ENCODE measurements at regions not wholly inside any gene's neighbourhood (a gene's known extent, or its start where the extent isn't known, plus 50 kb on each side); places are given as distances from the start of the nearest gene placed in this dataset.

DNA sequence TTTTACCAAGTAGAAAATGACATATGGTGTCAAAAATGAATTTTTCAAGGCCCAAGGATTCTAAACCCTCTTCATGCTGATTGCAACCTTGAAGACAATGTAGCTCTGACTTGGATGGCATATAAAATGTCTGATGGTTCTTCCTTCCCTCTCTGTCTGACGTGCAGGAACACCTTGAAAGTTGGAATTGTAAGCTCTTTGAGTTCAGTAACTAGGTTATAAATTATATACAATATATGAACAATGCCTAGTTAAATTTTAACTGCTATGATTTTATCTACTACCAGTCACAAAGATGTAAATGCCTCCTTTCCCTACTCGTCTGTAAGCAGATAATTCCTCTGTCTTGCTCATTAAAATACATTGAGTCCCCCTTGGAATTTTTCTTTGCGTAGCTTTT, 89.5 kb upstream of the TMEM17 start:
- DNase-seq: no peak

DNA sequence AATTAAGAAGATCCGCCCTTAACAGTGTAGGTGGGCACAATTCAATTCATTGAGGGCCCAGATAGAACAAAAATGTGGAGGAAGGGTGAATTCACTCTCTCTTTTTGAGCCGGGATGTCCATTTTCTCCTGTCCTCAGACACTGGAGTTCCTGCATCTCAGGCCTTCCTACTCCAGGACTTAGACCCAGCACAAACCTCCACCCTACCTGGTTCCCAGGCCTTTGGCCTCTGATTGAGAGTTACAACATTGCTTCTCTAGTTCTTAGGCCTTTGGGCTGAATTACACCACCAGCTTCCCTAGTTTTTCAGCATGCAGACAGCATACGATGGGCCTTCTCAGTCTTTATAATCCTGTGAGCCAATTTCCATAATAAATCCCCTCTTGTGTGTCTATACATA, 87.8 kb upstream of the TMEM17 start:
- no peak for DNase-seq

DNA sequence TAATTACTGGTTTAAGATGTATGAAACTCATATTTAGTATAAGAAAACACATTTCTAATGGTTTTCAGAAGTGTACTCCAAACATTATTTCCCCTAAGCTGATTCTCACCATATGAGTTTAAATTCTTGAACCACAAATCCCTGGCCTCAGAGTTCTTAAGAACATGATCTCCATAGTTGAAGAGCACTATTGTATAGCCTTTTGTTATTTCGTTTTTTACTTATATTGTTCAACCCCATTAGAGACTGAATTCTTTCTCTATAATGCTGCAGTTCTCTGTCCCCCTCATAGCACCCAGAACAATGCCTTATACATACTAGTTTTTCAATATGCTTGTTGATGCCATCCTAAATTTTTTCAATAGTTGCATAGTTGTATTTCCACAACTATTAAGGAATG, 85.5 kb upstream of the TMEM17 start:
- no peak for DNase-seq

DNA sequence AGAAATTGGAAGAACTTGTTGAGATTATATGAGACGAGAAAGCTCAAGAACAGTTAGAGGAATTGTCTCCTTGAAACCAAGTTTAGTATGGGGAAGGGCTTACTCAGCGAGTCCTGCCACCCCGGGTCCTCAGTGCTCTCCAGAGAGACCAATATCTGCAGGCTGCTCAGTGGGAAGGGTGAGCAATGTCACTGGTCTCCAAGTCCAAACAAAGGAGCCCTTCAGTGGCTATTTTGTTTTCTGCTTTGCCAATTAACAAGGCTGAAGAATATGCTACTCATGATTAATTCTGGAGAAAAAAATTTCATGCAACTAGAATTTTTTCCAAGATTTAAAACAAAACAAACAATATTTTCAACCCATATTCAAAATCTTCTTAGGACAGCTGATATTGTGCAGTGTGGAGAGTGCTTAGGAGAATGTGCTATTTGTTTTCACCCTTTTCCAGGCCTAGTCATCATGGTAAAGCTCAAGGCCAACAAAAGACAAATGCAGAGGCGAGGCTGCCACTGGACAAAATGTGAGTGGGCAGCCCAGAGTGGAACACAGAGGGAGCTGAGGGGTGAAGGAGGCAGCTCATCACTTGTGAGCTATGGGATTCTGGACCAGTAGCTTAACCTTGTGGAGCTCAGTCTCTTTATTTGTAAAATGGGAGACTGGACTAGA, 83.8 kb upstream of the TMEM17 start:
- no peak for DNase-seq

DNA sequence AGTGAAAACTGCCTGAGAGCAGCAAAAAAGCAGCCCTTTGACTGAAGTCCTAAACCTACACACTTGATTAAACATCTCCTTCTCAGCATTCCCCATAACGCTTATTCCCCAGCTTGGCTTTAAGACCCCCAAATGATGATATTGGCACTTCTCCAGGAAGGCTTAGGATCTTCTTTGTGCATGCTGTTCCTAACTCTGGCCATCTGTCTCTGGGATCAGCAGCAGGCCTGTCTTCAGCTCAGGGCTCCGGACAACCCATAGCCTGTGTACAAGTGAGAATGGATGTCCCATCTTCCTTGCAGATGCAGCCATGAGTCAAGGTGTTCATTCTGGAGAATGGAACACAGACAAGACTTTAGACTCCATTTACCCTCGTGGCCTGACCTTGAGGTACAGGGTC, 81.6 kb upstream of the TMEM17 start:
- DNase-seq: no peak

DNA sequence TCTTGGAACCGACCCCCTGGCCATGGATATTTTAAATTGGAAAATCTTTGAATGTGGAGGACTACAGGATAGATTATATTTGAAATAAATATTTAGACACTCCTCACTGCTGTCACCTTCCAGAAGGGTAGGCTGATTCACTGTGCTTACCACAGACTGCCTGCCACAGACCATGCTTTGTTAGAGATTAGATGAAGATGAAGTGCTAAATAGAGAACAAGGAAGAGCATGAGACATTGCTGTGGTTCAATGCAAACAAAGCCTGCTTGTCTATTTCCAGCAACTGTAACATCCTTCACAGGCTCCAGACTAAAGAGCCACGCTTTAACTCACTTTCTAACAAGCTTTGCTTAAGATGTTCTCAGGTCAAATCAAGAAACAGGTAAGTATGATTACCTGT, 81.0 kb upstream of the TMEM17 start:
- DNase-seq: no peak

DNA sequence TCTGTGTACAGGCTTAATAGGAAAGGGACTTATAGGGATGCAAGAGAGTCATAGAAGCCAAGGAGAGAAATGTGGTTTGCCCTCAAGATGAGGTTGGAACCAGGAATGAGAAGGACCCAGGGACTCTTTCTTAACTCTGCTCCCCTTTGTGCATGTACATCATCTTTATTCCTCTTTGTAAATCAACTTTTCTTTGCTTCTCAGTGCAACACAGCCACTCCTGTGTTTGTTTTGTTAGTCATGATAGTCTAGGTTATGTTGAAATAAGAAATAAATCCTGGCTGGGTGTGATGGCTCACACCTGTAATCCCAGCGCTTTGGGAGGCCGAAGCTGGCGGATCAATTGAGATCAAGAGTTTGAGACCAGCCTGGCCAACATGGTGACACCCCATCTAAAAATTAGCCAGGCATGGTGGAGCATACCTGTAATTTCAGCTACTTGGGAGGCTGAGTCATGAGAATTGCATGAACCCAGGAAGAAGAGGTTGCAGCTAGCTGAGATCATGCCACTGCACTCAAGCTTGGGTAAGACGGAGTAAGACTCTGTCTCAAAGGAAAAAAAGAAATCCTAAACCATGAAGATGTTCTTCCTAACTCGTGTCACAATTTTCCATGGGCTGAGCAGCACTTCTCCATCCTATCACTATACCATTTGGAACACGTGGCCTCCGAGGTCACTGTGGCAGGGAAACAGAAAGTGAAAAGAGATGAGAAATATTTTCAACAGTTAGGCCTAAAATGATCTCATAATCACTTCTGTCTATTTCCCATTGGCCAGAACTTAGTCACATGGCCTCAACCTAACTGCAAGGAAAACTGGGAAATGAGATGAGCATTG, 73.0 kb upstream of the TMEM17 start:
- DNase-seq: peak in 1 of 2 experiments; percentile 45

DNA sequence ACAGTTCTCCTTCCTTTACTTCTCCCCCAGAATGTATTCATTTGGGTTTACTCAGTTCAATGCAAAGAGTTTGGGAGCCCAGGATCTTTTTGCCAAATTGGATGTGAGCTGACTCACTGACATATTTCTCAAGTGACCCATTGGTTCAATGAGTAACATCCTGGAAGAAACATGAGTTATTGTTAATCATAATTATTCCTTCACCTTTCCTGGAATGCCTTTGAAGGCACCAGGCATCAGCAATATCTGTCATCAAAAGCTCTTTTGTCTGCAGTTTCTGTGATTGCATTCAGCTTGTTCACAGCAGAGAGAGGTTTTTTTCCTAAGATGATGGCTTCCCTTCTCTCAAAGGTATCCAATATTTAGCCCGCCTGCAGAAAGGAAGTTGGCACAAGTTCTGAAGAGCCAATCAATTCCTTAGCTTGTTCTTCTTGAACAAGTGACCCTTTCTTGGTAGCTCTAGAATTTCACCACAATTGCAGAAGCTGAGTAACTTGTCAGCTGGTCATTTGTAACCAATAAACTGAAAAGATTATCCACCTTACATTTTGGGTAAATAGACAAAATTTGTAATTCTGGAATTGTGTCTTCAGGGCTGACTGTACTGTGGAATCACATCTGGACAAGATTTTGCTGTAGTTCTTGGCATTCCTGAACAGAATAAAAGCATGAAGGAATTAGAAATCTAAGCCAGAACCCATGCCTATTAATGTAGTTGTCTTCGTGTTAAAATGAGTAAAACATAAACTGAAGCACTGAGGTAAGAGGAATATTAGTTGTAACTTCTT, 72.2 kb upstream of the TMEM17 start:
- peak; percentile 80 to 94 for DNase-seq

DNA sequence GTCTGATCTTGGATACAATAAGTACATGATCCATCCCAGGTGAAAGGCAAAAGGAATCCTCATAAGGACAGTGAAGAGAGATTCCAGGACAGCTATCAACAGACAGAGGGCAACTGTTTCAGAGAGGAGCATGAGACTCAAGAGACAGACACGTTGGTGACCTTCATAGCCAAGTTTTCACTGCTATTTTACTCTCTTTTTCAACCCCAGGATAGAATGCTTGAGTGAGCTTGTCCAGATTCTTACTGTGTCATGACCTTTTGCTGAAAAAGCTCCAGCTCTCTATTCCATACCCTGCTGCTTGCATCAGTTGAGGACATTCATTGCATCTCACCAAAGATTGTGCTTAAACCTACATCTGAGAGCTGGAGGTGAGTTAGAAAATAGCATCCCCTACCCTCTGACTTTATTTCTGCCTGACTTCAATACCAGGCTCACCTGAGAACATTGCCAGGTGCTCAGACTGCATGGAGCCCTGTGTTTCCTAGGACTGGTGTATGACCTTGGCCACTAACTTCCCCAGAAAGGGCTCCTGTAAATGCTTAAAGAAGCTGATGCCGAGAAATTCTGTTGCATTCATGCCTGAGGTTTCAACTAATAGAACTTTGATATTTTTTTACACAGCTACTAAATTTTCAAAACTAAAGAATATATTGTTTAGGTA, 70.4 kb upstream of the TMEM17 start:
- DNase-seq: no peak

DNA sequence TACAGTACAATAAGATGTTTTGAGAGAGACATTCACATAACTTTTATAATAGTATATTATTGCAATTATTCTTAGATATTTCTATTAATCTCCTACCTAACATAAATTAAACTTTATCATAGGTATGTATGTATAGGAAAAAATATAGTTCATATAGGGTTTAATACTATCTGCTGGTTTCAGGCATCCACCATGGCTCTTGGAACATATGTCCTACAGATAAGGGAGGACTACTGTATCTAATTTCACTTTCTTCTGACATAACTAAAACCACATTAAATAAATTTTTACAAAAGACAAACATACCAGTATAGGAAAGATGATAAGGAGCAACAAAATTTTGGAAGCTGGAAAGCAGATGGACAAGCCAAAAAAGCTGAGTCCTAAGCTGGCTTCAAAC, 67.9 kb upstream of the TMEM17 start:
- DNase-seq: no peak

DNA sequence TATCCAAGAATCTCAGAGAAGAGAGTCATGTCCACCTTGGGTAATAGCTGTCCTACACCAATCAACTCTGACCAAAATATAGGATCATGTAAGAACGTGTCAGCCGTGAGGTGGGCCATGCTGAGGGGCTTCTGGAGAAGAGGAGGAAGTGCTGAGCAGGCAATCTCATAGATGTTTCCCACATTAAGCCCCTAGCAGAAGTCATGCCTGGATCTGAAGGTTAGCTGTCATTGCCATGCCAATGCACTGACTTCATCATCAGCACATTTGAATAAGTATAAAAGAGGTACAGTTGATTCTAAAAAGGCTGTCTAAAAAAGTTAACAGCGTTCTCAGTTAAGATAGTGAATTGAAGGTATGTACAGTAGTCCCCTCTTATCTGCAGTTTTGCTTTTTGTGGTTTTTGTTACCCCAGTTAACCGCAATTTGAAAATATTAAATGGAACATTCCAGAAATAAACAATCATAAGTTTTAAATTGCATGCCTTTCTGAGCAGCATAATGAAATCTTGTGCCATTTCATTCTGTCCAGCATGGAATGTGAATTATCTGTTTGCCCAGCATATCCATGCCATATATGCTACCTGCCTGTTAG, 67.2 kb upstream of the TMEM17 start:
- no peak for DNase-seq

DNA sequence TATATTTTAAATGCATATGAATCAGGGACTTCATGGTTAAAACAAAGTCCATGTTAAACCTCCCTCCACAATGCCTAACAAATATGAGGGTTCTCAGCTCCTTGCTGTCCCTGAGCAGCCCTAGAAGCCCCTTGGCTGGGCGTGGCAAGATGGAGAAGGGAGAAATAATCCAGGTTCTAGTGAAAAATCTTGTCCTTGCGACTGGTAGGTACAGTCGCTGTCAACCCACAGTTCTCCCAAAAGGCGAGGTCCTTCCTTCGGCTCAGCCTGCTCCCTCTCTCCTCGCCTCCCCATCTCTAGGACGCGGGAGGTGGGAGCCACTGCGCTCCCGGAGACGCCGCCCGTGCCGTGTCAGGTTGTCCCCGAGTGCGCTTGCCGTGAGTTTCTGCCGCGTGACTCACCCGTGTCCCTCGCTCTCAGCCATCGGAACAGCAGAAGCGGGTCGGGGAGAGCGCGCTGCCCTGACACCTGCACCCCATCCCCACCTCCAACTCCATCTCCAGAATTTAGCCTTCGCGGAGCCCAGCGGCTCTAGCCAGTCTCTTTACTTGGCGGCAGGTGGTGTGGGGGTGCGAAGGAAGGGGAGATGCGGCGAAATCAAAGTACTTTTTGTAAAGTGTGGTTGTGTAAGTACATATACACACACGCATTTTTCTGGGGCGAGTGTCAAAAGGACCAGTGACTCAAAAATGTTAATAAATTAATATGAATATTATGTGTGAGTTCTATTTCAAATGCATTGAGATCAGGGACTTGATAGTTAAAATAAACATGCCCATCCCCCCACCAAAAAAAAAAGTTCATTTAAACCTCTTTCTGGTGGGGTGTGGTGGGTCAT, 65.1 kb upstream of the TMEM17 start:
- DNase-seq: no peak

DNA sequence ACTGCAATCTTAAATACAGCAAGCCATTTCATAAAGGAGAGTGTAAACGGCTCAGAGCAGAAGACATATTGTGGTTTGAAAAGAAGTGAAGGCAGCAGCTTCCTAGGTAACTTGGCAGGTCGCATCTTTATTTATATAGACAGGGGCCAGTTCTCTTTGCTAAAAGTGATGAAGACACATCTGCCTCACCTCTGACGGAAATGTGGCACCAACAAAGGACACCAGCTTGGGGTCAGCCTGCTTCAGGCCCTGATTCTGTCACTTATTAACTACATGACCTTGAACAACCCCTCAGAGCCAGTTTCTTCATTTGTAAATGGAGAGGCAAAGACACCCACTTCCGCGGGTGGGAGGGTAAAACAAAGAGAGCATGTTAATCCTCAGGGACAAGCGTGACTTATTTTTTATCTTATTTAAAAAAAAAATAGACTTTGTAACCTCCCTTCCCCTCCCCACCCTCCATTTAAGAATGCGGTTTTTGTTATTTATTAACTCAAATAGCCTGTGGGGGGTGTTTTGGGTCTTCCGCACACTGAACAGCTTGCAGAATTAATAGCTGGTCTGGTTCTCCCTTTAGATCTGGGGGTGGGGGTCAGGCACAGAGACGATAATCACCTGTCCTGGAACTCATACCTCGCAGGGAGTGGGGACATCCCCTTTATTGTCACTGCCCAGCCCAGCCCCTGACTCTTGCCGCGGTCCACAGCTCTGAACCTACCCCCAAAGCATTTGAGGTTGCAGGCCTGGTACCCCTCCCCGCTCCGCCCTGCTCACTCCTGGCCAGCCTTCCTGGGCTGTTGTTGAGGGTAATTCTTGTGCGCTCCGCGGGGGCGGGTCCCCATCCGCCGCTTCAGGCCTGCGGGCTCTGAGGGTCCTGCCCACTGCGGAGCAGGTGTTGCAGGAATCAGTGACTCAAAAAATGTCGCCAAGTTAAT, 64.2 kb upstream of the TMEM17 start:
- DNase-seq: no peak

DNA sequence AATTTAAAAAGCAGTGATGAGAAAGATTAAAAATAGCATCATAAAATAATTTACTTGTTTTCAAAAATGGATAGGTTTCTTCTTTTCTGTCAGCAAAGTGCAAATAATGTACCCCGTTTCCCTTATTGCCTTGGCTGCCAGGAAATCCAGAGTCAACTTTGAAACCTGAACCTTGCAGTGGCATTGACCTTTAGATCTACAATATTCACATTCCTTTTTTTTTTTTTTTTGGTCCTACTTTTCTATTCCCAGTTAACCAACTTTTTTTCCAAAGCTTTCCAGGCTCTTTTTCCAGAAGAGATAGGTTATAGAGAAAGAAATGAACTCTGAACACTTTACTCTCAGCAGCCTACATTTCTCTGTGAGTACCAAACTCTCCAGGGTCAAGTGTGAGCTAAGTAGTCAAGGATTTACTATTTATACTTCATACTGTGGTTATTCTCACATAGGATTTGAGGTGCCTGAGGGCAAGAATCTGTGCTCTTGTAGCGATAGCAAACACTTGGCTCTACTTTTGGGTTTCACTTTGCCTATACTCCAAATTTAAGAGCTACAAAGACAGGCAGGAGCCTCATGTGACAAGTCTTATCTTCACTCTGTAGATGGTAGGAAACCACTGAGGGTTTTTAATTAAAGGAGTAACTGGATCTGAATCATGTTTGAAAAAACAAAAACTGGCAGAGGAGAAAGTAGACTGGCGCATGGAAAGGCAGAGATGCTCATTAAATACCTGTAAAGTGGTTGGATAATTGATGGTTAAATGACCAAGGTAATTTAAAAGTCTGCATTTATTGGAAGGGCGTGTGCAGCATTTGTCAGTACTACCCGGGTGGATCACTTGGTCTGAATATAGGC, 63.2 kb upstream of the TMEM17 start:
- DNase-seq: no peak

DNA sequence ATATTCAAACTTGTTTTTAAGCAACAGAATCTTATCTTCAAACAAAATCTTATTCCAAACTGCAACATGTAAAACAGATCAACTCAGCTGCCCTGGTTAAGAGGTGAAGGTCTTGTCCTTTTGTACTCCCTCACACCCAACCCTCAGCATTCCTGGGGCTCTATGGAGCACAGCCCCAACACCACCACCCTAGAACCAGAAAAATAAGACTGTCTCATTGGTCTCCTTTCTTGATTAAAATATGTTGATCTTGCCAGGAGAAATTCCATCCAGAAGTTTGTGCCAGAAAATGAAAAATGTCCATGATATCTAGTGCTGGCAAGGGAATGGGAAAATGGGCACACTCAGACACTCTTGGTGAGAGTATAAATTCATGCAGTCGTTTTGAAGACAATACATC, 62.1 kb upstream of the TMEM17 start:
- DNase-seq: no peak

DNA sequence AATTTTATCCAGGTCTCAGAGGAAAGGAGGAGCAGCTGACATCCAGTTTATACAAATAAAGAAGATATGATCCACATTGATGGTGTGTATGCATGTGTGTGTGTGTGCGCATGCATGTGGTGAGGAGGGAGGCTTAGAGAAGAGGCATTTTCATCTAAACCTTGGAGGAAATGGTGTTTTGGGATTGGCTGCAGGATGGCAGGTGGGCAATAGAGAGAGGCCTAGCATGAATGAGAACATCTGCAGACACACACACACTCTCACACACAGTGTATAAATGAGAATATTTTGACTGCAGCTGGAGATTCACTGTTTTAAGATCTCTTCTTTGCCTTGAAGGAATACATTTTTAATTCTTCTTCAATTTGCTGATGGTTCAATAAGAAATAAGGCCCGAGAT, 61.7 kb upstream of the TMEM17 start:
- no peak for DNase-seq

DNA sequence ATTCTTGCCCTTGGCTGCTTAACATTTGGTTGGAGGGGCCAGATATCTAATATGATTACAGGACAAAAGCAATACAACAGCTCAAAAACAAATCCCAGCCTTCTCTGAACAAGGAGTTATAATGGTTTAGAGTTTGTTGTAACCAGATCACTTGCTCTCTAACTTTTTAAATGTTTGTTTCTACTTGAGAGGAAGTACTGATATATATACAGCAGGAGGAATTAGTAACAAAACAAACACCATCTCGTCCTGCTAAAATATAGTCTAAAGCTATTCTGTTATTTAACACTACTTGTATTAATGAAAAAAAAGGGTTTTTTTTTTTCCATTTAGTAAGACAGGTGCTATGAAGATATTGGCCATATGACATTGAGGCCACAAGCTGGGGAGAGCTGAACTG, 60.9 kb upstream of the TMEM17 start:
- no peak for DNase-seq

DNA sequence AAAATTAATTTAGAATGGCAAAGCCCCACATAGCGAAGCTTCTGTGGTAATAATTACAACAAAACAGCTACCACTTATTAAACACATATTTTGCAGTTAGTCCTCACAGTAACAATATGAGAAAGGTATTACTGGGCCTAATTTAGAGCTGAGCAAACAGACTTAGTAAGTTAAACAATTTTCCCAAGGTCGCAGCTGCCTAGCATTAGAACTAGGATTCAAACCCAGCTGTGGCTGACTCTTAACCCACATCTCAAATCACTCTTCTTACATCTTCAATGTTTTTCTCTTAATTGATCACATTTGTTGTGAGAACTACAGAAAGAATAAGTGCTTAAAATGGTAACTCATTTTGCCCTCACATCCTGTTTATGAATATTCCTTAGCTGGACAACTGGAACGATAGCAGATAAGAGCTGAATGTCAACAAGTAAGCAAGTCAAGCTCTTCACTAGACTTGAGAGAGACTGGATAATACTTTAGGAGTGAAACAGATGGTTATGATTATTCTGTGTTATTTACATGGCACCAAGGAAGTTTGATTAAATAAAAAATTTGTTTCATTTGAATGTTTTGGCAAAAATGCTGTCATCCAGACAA, 59.4 kb upstream of the TMEM17 start:
- DNase-seq: no peak

DNA sequence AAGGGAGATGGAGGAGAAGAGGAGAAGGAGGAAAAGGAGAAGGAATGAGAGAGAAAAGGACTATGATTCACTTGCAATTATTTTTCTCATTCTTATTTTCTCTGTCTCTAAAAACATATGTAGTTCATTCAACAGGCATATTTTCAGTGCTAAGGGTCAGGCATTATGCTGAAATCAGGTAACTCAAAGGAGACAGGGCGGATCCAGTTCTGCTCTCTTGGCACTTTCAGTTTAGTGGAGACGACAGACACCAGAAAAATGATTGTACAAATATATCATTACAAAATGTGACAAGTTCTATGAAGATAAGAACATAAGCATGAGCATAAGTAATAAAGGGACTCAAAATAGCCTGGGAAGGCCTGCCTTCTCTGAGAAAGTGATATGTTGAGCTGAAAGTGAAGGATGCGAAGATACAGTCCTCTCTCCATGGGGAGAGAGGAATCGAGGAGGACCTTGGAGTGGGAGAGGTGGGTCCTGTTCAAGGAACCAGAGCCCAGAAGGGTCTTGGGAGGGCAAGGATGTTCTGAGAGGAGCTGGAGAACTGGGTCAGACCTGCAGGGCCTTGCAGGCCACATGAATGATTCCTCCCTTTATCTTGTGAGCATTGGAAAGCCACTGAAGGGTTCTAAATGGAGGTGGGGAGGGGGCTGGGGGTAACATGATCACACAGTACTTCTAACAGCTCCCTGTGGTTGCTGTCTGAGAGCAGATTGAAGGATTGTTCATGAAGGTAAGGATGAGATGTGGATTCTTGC, 58.6 kb upstream of the TMEM17 start:
- no peak for DNase-seq

Data from SW 1271 (cell line).